ENCODE measurements at regions not wholly inside any gene's neighbourhood (a gene's known extent, or its start where the extent isn't known, plus 50 kb on each side); places are given as distances from the start of the nearest gene placed in this dataset.

- DNase-seq: no peak
- in situ Hi-C loops (cut with MboI; ENCODE audit: low pct_unique_long_range_greater_than_20kb, low sequenced_read_pairs): no loop called here
Observed at GRCh38 chr6:169165561-169166300, 87.9 kb downstream of the THBS2 start.

- in situ Hi-C loops (cut with MboI; ENCODE audit: low pct_unique_long_range_greater_than_20kb, low sequenced_read_pairs): no loop called here
- DNase-seq: no peak
Observed at GRCh38 chr6:169164986-169165385, 88.7 kb downstream of the THBS2 start.

GRCh38 chr6:169164451-169164850, 89.2 kb downstream of the THBS2 start:
- in situ Hi-C loops (cut with MboI; ENCODE audit: low pct_unique_long_range_greater_than_20kb, low sequenced_read_pairs): no loop called here

GRCh38 chr6:169163411-169163901, 90.2 kb downstream of the THBS2 start:
- in situ Hi-C loops (cut with MboI; ENCODE audit: low pct_unique_long_range_greater_than_20kb, low sequenced_read_pairs): no loop called here
- peak; percentile 51 for DNase-seq

More at GRCh38 chr6:169164451-169164850, 89.2 kb downstream of the THBS2 start:
- DNase-seq: no peak

DNA sequence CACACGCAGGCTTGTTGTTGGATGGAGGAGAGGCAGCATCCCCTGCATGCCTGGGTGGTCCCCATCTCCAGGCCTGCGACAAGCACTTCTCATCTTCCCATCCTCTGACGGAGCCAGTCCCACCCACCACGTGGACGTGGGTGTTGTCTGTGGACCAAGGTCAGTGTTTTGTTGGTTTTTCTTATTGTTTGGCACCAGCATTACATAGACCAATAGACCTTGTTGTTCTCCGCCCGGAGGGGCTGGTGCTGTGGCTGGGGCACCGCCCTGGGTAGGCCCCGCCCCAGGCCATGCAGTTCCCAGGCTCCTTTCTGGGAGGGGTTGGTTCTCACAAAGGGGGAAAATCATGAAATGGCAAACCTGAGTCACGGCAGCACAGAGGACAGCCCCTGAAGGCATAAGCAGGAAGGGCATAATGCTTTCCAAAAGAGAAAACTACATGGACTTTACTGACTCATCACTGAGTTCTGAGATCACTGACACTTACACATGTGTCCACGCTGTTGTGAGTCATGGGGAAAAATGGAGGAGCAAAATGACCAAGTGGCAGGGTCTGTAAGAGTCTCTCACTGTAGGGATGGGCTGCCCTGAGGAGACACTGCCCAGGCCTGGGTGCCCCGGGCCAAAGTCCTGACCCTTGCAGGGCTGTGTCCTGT, 90.8 kb downstream of the THBS2 start:
- DNase-seq: no peak
- in situ Hi-C loops (cut with MboI; ENCODE audit: low pct_unique_long_range_greater_than_20kb, low sequenced_read_pairs): no loop called here

DNA sequence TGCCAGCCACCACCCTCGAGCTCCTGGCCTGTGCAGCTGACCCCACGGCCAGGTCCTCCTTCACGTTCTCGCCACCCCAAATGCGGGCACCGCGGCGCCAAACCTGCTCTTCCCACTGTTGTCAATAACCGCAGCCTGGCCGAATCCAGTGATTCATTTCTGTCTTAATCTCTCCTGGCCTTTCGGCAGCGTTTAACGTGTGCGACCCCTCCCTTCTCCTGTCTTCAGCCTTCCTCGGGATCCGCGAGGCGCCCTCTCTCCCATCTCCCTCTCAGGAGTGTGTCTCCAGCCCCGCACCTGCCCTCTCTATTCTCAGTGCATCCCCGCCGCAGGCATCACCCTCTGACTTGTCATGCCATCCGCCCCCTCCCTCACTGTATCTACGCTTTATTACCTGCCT, 91.4 kb downstream of the THBS2 start:
- in situ Hi-C loops (cut with MboI; ENCODE audit: low pct_unique_long_range_greater_than_20kb, low sequenced_read_pairs): no loop called here
- DNase-seq: no peak

GRCh38 chr6:169161572-169162167, 92.0 kb downstream of the THBS2 start:
- in situ Hi-C loops (cut with MboI; ENCODE audit: low pct_unique_long_range_greater_than_20kb, low sequenced_read_pairs): no loop called here

GRCh38 chr6:169160855-169161560, 92.6 kb downstream of the THBS2 start:
- in situ Hi-C loops (cut with MboI; ENCODE audit: low pct_unique_long_range_greater_than_20kb, low sequenced_read_pairs): no loop called here

More at GRCh38 chr6:169161572-169162167, 92.0 kb downstream of the THBS2 start:
- no peak for DNase-seq

DNA sequence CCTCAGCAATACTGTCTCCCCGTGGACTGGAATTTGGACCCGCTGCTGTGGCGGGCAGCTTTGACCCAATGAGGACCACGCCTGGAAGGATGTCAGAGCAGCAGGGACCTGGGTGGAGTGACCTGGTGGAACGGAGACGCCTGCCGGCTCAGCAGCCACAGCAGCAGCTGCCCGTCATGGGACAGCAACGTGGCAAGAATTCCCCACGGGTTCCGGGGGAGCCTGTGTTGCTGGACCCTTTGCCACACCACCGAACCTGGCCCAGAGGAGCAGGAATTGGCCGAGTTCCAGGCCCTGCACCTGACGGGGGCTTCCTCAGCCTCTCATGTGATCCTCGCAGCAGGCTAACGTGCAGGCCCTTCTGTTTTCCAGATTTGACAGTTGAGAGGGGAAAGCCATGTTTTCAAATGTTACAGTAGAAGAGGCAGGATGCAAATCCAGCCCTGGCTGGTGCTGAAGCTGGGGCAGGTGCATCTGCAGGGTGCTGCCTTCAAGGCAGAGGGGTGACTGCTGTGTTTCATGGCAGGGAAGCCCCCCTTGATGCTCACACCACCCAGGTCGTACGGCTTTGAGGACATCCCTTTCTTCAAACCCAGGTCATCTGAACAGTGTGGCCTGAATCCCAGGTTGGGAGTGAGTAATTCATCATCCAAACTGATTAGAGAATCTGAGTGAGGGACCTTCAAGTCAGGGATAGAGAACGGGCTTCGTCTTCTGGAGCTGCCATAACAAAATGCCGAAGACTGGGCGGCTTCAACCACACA, 93.4 kb downstream of the THBS2 start:
- in situ Hi-C loops (cut with MboI; ENCODE audit: low pct_unique_long_range_greater_than_20kb, low sequenced_read_pairs): no loop called here

More at GRCh38 chr6:169160855-169161560, 92.6 kb downstream of the THBS2 start:
- no peak for DNase-seq

DNA sequence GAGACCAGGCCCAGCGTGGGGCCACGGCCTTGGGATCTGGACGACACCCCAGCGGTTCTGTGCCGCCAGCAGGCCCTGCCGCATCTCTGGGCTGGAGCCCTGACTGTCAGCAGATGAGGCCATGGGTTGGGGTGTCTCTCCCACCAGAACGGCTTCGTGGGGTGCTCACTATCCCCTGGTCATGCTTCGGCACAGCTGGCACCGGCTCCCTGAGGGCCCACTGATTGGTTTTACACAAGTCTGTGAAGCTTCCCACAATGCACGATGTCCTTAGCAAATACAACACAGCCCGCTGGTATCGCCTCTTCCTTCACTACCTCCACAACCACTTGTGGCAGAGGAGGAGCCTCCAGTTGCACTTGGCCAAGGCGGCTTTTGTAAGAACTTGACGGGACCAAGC, 94.3 kb downstream of the THBS2 start:
- no peak for DNase-seq
- in situ Hi-C loops (cut with MboI; ENCODE audit: low pct_unique_long_range_greater_than_20kb, low sequenced_read_pairs): no loop called here

More for the DNA sequence above, 93.4 kb downstream of the THBS2 start:
- DNase-seq: no peak

DNA sequence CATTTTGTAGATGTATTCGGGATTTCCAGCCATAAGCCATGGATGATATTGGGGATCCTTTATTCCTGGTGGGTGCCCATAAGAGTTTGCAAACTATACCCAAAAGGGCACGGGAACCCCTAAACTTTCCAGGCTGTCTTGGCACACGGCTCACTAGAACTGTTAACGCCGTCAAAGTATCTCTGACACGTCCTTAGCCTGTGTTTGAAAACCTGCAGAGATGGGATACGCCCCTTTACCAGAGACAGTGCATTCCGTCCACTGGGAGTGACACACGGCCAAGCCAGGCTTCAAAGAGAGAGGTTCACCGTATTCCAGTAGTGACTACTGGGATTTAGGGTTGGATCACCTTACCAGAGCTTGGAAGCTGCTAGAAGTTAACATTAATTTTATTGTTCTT, 95.0 kb downstream of the THBS2 start:
- in situ Hi-C loops (cut with MboI; ENCODE audit: low pct_unique_long_range_greater_than_20kb, low sequenced_read_pairs): no loop called here

DNA sequence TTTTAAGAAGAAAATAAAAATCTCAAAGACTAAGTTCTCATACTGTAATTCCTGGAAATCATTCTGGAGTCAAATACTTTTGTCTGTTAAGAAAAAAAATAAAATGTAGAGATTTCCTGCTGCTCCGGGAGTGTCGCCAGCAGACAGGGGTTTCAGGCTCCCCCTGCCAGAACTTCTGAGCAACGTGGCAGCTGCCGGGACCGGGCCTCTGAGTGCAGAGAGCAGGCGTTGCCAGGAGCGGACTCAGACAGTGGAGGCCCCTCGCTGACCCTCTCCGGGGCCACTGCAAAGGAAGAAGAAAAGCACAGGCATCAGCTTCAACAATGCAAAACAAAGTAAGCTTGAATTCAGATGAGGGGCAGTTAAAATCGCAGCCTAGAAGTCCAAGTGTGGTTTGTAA, 95.5 kb downstream of the THBS2 start:
- DNase-seq: no peak
- in situ Hi-C loops (cut with MboI; ENCODE audit: low pct_unique_long_range_greater_than_20kb, low sequenced_read_pairs): no loop called here

More for the DNA sequence above, 95.0 kb downstream of the THBS2 start:
- no peak for DNase-seq

GRCh38 chr6:169157197-169158148, 96.2 kb downstream of the THBS2 start:
- in situ Hi-C loops (cut with MboI; ENCODE audit: low pct_unique_long_range_greater_than_20kb, low sequenced_read_pairs): no loop called here
- DNase-seq: no peak

GRCh38 chr6:169156793-169157147, 96.9 kb downstream of the THBS2 start:
- in situ Hi-C loops (cut with MboI; ENCODE audit: low pct_unique_long_range_greater_than_20kb, low sequenced_read_pairs): no loop called here
- DNase-seq: no peak

- DNase-seq: no peak
- in situ Hi-C loops (cut with MboI; ENCODE audit: low pct_unique_long_range_greater_than_20kb, low sequenced_read_pairs): no loop called here
Observed at GRCh38 chr6:169156108-169156792, 97.4 kb downstream of the THBS2 start.

DNA sequence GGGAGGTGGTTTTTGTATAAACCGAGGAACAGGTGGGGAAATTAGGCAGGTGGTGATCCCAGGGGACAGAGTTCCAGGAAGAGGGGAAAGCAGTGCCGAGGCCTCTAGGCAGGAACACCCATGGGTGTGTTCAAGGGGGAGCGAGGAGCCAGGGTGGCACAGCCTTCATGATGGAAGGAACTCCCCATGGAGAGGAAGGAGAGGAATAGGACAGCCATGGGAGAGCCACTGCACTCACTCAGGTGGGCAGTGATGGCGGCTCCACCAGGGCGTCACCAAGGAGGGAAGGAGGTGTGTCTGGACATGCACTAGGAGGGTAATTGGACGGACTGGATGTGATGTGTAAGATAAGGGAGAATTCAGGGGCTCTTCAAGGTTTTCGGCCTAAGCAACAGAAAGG, 98.2 kb downstream of the THBS2 start:
- no peak for DNase-seq
- in situ Hi-C loops (cut with MboI; ENCODE audit: low pct_unique_long_range_greater_than_20kb, low sequenced_read_pairs): no loop called here

GRCh38 chr6:169153401-169153800, 100.2 kb downstream of the THBS2 start:
- in situ Hi-C loops (cut with MboI; ENCODE audit: low pct_unique_long_range_greater_than_20kb, low sequenced_read_pairs): no loop called here
- DNase-seq: no peak
